Chondrocyte (in vitro differentiated cells): ENCODE measurements at regions not wholly inside any gene's neighbourhood (a gene's known extent, or its start where the extent isn't known, plus 50 kb on each side); places are given as distances from the start of the nearest gene placed in this dataset.
"Not testable (repeated sequence)": the region's sequence is repeated elsewhere in the genome, so short reads cannot be mapped to it uniquely, and the experiment has no call there.

Experiments
- DNase-seq: peaks from one replicate; pipeline ENCODE4 v3.0.0; 2021; ENCODE audit warnings: mixed read lengths, low spot score
- H3K27ac Mint-ChIP-seq: one replicate; pipeline ENCODE4 v1.8.0; 2021; ENCODE audit warnings: mild to moderate bottlenecking, moderate library complexity, mixed read lengths; ENCODE audit not compliant: unreplicated experiment
- H3K27me3 Mint-ChIP-seq: 2 replicates; pipeline ENCODE4 v1.8.0; 2021; ENCODE audit warnings: low read depth, mixed read lengths
- H3K36me3 Mint-ChIP-seq: 2 replicates; pipeline ENCODE4 v1.8.0; 2021; ENCODE audit warnings: low read depth, mixed read lengths
- H3K4me1 Mint-ChIP-seq: 2 replicates; pipeline ENCODE4 v1.8.0; 2021; ENCODE audit warnings: low read depth, mild to moderate bottlenecking, mixed read lengths
- H3K4me3 Mint-ChIP-seq: one replicate; pipeline ENCODE4 v1.8.0; 2021; ENCODE audit warnings: mild to moderate bottlenecking, moderate library complexity, mixed read lengths; ENCODE audit not compliant: unreplicated experiment
- H3K9me3 Mint-ChIP-seq: 2 replicates; pipeline ENCODE4 v1.8.0; 2021; ENCODE audit warnings: low read depth, mixed read lengths
- TF ChIP-seq, protein P1 (sequence below): fragments of 200-600 bp; sonication (generic); IDR thresholded peaks from 2 replicates; pipeline ENCODE4 v1.5.0; 2021; ENCODE audit warnings: antibody characterized with exemption, mild to moderate bottlenecking, moderate library complexity

DNA sequence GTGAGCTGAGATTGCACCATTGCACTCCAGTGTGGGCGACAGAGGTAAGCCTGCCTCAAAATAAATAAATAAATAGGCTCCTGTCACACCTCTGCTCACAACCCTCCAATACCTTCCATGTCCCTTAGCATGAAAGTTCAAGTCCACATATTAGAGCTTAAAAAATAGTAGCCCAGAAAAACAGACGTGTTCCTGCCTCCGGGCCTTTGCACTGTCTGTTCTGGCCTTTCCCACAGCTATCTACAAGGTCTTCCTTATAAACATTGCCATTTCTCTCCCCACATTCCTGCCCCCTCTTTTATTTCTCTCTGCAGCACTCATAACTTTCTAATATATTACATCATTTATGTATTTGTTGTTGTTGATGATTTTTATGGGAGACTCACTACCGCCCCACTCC is 85.6 kb upstream of the CASZ1 start:
- TF ChIP-seq, protein P1, sequence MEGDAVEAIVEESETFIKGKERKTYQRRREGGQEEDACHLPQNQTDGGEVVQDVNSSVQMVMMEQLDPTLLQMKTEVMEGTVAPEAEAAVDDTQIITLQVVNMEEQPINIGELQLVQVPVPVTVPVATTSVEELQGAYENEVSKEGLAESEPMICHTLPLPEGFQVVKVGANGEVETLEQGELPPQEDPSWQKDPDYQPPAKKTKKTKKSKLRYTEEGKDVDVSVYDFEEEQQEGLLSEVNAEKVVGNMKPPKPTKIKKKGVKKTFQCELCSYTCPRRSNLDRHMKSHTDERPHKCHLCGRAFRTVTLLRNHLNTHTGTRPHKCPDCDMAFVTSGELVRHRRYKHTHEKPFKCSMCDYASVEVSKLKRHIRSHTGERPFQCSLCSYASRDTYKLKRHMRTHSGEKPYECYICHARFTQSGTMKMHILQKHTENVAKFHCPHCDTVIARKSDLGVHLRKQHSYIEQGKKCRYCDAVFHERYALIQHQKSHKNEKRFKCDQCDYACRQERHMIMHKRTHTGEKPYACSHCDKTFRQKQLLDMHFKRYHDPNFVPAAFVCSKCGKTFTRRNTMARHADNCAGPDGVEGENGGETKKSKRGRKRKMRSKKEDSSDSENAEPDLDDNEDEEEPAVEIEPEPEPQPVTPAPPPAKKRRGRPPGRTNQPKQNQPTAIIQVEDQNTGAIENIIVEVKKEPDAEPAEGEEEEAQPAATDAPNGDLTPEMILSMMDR: no peak
- H3K36me3 Mint-ChIP-seq: no peaks in the 10 kb centered on the region
- H3K4me1 Mint-ChIP-seq: no peaks in the 10 kb centered on the region
- no peaks in the 10 kb centered on the region for H3K9me3 Mint-ChIP-seq
- peaks cover 33% of the 10 kb centered on the region for H3K27me3 Mint-ChIP-seq
- peak; percentile 0 for DNase-seq
- no peak overlapping the region for H3K4me3 Mint-ChIP-seq
- H3K27ac Mint-ChIP-seq: no peak overlapping the region

DNA sequence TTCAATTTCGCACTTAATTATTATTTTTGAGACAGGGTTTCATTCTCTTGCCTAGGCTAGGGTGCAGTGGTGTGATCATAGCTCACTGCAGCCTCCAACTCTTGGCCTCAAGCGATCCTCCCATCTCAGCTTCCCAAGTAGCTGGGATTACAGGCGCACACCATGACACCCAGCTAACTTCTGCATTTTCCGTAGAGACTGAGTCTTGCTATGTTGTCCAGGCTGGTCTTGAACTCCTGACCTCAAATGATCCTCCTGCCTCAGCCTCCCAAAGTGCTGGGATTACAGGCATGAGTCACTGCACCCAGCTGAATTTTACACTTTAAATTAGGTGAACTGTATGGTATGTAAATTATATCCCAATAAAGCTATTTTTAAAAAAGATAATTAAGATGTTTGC is 90.6 kb upstream of the CASZ1 start:
- not testable (repeated sequence) for H3K27ac Mint-ChIP-seq, H3K9me3 Mint-ChIP-seq, H3K4me1 Mint-ChIP-seq, H3K4me3 Mint-ChIP-seq, DNase-seq, H3K36me3 Mint-ChIP-seq
- H3K27me3 Mint-ChIP-seq: peaks cover 33% of the 10 kb centered on the region

DNA sequence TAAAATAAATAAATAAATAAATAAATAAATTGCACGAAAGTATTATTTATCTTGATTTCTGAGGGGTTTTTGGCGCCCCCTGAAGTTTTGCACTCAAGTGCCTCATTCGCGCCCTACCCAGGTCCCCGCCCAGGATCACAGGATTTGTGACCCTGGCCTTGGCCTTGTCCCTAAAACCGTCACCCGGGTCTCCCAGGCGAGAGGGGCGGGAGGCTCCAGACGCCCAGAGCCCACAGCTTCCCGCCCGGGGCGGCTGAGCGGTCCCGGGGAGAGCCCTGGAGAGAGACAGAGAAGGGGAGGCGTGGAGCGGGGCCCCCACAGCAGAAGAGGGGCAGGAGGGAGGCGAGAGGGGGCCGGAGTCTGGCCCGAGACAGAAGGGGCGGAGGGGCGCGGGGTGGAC is 91.8 kb upstream of the CASZ1 start:
- DNase-seq: peak; percentile 50

DNA sequence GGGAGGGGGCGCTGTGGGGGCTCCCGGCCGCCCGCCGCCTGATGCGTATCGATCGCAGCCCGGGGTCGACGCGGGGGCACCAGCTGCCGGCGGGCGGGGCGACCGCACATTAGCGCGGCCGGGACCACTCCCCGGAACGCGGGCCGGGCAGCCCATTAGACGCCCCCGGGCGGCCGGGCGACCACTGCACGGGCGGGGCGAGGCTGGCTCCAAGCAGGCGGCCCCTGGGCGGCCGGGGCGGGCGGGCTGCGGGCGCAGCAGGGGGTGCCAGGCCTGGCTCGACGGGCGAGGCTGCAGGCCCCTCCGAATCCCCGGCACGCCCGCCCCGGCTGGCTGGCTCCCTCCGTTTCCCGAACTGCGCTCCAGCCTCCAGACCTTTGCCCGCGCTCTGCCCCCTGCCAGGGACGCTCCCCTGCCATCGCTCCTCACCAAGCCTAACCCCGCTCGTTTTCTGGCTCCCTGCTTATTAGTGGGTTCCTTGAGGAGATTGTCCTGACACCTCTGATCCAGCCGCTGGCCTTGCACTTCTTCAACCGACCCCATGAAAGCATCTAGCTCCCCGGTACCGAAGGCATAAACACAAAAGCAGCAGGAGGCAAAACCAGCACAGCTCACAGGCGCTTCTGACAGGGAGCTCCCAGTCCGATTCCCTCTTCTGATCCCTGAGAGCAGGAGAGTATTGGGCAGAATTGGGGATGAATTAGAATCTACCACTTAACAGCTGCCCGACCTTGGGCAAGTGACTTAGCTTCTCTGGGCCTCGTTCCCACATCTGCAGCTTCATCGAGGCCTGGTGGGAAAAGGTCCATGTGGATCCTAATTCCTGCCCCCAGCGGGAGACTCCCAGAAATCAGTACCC is 92.6 kb upstream of the CASZ1 start:
- peak; percentile 56 for DNase-seq
- no peaks in the 10 kb centered on the region for H3K9me3 Mint-ChIP-seq
- no peak overlapping the region for H3K27ac Mint-ChIP-seq
- H3K27me3 Mint-ChIP-seq: peaks cover 35% of the 10 kb centered on the region
- H3K36me3 Mint-ChIP-seq: peaks cover 2% of the 10 kb centered on the region
- peaks cover 3% of the 10 kb centered on the region for H3K4me1 Mint-ChIP-seq
- H3K4me3 Mint-ChIP-seq: peak overlapping the region; percentile 73
- TF ChIP-seq, protein P1: no peak

More for the DNA sequence above, 91.8 kb upstream of the CASZ1 start:
- TF ChIP-seq, protein P1: peak; percentile 43
- H3K4me3 Mint-ChIP-seq: peak overlapping the region; percentile 25
- H3K27ac Mint-ChIP-seq: no peak overlapping the region
- H3K36me3 Mint-ChIP-seq: peaks cover 2% of the 10 kb centered on the region
- peaks cover 35% of the 10 kb centered on the region for H3K27me3 Mint-ChIP-seq
- H3K9me3 Mint-ChIP-seq: no peaks in the 10 kb centered on the region
- H3K4me1 Mint-ChIP-seq: peaks cover 3% of the 10 kb centered on the region

DNA sequence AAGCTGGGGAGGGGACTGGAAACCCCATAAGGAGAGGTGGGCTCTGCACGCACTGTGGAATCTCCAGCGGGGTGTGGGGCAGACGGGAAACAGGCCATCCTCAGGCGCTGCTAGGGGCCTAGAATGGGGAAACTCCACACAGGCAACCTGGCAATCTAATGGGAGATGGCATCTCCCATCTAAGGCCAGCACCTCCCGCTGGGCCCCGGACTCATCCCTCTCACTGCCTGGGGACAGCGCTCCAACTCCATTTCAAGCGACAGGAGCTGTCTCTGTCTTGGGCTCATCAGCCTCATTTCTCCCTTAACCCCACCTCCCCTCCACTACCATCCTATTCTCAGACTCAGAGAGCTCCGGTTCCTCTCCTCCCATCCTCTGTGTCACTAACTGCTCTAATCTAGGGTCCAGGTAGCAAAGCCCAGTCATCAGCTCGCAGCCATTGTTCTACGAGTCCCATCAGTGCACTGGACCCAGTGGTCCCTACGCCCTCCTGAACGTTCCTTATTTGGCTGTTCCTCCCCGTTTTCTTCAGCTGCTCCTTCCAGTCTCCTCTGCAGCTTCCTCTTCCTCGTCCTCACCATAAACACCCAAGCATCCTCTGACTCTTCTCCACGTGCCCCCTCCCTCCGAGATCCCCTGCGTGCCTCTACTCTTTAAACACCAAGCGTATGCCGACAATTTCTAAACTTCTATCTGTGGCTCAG is 93.4 kb upstream of the CASZ1 start:
- peaks cover 35% of the 10 kb centered on the region for H3K27me3 Mint-ChIP-seq
- no peak overlapping the region for H3K4me3 Mint-ChIP-seq
- no peaks in the 10 kb centered on the region for H3K9me3 Mint-ChIP-seq
- H3K4me1 Mint-ChIP-seq: peaks cover 3% of the 10 kb centered on the region
- H3K27ac Mint-ChIP-seq: no peak overlapping the region
- peaks cover 2% of the 10 kb centered on the region for H3K36me3 Mint-ChIP-seq
- TF ChIP-seq, protein P1: no peak
- DNase-seq: peak; percentile 70
